Activated gamma-delta T cell (primary cell): ENCODE measurements at regions not wholly inside any gene's neighbourhood (a gene's known extent, or its start where the extent isn't known, plus 50 kb on each side); places are given as distances from the start of the nearest gene placed in this dataset.

Experiments used
- DNase-seq: peaks from one replicate; lab custom pipeline; 2025; lab: John Stamatoyannopoulos, UW

DNA sequence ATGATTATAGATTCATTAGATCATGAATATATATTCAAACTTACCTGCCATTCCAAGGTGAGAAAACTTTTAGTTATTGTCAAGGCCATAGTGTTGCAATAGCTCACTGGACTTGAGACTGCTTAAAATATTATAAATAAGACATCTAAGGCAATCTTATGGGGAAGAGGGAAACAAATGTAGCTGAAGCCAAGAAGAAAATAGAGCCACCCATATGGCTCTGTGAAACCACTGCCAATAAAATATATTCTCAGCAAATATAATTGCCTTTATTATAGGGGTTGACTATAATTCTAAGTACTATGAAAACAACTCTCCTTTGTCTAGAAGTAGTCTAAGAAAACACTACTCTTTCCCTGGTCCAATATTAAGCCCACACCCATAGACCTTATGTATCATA lies 938.5 kb downstream of the FSTL5 start:
- no peak for DNase-seq

DNA sequence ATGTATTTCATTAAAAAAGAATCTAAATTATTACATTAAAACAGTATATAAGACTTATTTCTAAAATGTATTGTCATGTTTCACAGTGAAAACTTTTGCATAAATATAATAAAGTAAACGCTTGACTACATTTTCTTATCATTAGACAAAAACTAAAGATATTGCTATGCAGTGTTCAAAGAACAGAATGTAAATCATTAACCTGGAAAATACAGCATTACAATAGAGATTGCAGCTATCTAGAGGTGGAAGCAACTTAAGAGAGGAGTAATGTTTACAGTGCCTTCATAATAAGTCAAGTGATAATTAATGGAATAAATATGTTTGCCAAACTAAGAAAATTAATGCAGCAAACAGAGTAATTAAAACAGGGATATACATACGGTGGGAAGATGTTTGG lies 940.9 kb downstream of the FSTL5 start:
- DNase-seq: no peak

DNA sequence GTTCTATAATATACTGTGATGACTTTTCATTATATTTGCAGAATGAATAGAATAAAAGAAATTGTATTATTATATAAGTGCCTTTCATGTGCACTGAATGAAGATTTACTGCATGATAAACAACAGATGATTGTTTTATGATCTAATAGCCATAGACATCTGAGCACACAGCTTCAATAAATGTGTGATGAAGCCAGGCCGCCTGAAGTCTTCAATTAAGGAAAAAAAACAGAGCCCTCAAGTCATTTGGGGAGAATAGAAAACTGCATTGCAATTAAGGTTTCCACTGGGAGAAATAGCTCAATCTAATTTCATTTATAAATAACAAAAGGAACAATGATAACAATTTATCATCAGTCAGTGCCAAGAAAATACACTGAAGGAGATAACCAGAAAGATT lies 955.2 kb downstream of the FSTL5 start:
- DNase-seq: no peak

DNA sequence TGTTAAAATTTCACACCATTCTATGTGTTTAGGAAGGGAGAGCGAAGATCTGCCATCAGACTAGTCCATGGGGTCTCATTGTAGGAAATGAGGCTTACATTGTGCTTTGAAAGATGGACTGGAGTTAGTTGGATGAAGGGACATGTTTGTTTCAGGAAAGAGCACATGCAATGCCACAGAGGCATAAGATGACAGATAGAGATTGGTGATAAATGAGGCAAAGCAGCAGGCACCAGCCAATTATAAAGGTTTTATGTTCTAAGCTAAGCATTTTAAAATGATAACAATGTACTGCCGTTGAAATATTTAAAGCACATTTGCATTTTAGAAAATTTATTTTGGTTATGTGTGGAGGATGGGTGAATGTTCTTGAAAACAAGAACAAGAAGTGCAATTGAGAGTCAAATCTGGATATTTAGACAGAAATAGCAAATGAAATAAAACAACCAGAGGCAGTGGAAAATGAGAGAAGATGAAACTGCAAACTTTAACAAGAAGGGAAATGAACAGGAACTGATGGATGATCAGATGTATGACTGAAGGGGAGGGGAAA lies 957.2 kb downstream of the FSTL5 start:
- DNase-seq: no peak

- no peak for DNase-seq
Measured at GRCh38 chr4:161203865-161204264, 959.9 kb downstream of the FSTL5 start.

DNA sequence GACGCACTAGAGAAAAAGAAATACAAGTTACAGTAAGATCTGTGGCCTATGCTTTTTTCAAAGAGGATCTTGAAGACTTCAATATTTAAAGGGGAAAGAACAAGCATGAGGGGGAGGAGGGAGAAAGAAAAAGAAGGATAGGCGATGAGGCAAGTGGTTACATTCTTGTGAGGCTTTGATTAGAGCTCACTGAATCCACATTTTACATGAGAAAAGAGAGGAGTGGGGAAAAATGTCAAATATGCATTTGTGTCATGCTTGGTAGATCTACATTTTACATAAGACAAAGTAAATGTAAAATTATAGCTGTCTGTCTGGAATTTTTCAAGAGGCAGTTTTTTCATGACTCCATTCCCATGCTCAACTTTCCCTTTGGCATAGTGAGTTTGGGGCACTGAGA lies 965.9 kb downstream of the FSTL5 start:
- DNase-seq: no peak

DNA sequence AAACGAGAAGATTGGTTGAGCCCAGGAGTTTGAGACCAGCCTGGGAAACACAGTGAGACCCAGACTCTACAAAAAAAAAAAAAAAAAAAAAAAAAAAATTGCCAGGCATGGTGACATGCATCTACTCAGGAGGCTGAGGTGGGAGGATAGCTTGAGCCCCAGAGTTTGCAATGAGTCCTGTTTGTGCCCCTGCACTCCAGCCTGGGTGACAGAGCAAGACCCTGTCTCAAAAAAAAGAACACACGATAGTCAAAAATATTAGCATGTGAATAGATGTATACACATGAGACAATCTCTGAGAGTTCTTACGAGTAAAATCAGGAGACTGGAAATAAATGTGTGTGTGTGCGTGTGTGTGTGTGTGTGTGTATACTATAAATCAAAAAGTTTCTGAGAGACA lies 966.3 kb downstream of the FSTL5 start:
- DNase-seq: no peak

GRCh38 chr4:161189286-161190134 lies 974.3 kb downstream of the FSTL5 start:
- no peak for DNase-seq

DNA sequence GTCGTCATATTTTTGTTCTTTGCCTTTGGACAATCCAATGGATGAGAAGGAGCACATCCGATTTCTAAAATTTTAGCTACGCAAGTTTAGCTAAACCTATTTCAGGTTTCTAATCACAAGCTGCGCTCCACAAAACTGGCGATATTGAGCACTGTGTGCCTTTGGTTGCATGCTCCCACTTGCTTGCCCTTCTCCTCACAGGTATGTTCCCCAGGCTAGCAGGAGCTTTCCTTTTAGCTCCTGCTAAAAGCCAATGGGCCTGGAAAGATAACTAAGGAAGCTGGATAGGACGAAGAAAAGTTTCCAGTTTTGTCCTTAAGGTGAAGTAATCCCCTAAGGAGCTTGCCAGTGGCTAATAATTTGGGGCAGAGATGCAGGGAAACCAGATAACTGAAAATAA lies 975.2 kb downstream of the FSTL5 start:
- no peak for DNase-seq

DNA sequence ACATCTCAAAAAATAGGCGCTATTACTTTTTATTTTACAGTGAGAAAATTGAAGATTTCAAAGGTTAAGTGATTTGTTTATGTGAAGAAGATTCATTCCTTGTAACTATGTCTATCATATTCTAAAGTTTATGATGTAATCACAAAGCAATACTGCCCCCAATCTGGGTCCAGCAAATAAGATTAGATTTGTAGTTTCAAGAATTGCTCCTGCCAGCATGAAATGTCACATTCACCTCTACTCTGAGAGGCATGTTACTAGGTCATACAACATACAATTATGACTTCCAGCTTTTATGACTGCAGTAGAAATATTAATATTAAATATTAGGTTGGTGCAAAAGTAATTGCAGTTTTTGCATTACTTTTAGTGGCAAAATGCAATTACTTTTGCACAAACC lies 976.2 kb downstream of the FSTL5 start:
- no peak for DNase-seq

GRCh38 chr4:161186750-161187149 lies 977.0 kb downstream of the FSTL5 start:
- DNase-seq: no peak

DNA sequence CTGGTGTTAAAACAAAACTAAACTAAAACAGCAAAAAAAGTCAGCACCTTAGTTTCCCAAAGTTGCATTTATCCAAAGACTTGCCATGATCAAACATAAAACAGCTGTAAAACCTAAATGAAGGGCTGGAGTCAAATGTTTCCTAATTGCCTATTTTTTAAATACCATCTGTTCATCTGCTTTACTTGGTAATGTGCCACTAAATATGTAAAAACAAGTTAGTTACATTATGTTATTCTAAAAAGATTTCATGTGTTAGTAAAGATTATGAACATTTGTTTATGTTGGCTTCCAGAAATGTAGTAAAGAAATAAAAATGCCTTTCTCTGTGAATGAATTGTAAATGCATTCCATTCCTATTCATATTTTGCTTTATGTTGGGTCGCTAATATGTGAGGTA lies 977.8 kb downstream of the FSTL5 start:
- no peak for DNase-seq

DNA sequence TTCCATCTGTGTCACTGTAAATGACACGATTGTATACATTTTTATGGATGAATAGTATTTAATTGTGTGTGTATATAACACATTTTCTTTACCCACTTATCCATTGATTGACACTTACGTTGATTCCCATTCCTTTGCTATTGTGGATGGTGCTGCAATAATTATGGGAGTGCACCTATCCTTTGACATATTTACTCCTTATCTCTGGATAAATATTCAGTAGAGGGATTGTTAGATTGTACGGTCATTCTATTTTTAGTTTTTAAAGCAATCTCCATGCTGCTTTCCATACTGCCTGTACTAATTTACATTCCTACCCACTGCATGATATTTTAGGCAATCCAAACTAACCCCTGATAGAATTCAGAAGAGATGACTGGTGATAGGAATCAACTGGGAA lies 980.1 kb downstream of the FSTL5 start:
- DNase-seq: no peak

DNA sequence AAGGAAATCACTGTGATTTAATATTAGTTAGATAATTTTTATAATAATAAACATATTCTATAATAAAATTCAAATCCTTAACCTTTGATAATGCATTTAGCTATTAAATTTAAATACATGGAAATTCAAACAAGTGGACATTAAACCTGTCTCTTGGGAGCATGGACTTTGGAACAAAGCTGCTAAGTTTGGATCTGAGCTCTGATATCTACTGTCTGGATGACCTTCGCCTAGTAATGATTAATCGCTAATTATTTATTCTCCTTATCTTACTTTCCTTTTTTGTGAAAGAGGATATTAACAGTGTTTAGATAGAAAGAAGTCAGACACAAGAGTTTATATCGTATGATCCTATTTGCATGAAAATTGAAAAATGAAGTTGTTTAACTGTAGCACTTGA lies 980.9 kb downstream of the FSTL5 start:
- DNase-seq: no peak

GRCh38 chr4:161178310-161178709 lies 985.5 kb downstream of the FSTL5 start:
- no peak for DNase-seq

DNA sequence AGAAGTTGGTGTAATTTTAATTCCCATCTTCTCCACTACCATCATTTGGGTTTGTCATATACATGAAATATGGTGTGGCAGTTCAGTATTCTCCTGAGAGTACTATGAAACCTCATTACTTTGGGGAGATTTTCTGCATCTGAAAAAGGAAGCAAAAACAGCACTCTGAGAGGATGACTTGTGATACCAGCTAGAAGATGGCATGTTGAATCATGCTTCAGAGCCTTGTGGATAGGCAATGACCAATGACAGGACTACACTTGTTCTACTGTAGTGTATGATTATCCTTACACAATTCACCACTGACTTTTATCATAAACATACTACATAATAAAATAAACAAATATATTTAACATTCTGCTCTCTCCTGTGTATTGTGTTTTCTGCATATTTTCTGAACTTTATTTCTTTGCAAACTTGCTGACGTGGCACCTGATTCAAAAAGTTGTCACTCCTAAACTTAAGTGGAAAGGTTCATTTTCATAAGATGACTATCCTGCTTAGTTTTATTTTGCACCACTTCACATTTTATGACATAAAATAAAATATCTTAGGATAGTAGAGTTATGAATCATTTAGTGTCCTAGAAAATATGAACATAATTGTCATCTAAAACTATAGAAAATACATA lies 991.3 kb downstream of the FSTL5 start:
- no peak for DNase-seq

DNA sequence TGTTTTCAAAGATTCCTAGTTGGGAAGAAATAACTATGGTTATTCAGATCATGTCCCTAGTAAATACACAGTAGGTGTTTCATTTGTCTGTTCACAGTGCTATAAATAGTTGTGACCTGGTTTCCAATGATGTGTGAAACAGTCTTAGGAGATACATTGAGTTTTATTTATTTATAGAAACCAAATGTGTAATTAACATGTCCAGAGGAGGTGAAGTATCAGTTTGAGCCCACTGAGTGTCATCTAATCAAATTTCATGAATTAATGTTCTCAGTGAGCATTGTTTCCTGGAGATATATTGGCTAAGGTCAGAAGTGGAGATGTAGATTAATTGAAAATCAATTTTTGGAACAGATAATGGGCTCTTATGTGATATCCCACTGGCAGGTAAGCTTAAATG lies 996.3 kb downstream of the FSTL5 start:
- no peak for DNase-seq

DNA sequence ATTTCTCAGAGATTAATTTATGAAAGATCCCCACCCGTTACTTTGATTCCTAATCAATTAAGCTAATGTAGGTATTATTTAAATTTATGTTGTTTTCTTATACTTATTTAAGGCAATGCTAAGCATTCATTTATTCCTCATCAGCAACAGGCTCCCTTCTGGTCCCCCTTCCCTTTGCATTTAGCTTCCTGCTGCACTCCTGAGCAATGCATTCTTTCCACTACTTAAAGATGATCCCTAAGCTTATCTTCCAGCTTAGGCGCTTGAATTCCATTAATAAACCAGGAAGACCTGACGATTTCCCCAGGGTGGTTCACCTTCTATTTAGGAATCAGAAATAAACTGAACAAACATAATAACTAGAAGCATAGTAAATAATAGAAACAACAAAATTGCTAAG lies 1003.1 kb downstream of the FSTL5 start:
- no peak for DNase-seq

DNA sequence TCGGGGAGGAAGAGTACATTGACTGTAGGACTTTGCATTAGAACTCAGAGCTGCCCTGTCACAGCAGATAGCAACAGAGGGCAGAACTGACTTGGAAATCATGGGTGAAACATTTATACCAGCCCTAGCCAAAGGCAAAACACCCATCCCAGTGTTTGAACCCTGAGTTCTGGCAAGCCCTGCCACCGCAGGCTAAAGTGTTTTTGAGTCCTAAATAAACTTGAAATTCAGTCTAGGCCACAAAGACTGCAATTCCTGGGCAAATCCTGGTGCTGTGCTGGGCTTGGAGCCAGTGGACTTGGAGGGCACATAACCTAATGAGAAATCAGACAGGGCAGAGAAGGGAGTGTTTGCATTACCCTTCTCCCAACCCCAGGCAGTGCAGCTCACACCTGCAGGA lies 1015.7 kb downstream of the FSTL5 start:
- DNase-seq: no peak

- no peak for DNase-seq
Measured at GRCh38 chr4:161143375-161143774, 1020.4 kb downstream of the FSTL5 start.

GRCh38 chr4:161134795-161135194 lies 1029.0 kb downstream of the FSTL5 start:
- DNase-seq: no peak

- no peak for DNase-seq
Measured at GRCh38 chr4:161133586-161134276, 1030.1 kb downstream of the FSTL5 start.
